ENCODE measurements at regions not wholly inside any gene's neighbourhood (a gene's known extent, or its start where the extent isn't known, plus 50 kb on each side); places are given as distances from the start of the nearest gene placed in this dataset.

DNA sequence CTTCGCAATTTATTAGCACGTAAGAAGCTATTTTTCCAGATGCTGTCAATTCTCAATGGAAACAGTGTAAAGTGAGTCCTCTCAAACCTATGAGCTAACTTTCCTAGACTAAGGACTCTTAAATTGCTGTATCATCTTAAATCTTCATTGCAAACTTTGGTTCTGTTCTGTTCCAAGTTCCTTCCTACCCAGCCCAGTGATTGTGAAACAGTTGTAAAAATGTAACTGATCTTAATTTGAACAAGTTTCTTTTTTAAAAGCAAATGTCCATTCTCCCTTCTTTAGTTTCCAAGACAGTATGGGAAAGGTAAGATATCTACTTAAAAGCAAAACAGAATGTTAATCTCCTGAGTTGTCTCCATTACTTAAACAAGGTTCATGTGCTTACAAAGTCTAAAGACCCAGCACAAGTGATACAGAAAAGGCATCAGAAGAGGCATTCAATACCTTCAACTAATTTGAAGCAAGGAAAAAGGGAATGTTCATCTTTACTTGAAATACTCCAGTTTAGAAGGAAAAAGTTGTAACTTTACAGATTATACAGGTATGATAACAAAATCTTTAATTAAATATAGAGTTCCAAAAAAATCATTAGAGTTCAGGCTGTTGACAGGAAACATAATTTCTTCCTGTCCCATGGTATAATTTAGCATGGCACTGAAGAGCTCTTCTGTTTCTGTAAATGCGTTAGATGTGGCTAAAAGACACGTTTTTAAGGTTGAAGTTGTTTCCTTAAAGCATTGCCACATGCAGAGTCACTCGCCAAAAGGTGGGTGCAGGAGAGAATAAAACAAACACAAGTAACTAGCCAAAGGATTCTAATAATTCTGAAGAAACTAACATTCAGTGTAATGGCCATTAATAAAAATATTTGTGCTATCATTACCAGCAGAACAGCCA, 101.5 kb upstream of the USP15 start:
- TF ChIP-seq ARNT (IDR thresholded peaks at IDR 0.05) (no peak), ELF4 (IDR thresholded peaks at IDR 0.05) (no peak), LEF1 (IDR thresholded peaks at IDR 0.05; ENCODE audit: borderline replicate concordance) (no peak), FOXA1 (IDR thresholded peaks at IDR 0.05) (no peak)

Data from HEK293T (cell line).